ENCODE measurements at regions not wholly inside any gene's neighbourhood (a gene's known extent, or its start where the extent isn't known, plus 50 kb on each side); places are given as distances from the start of the nearest gene placed in this dataset.

GRCh38 chr3:145906755-145907154, 254.2 kb downstream of the PLOD2 start:
- Histone ChIP-seq H3K14ac (ENCODE audit: insufficient read depth, low read length) (no peak overlapping the region), H3K23ac (ENCODE audit: insufficient read length, low read depth, low read length) (no peak overlapping the region), H3K9ac (ENCODE audit: extremely low read depth, insufficient read length, low read length) (no peak overlapping the region), H2BK12ac (ENCODE audit: insufficient read length, low read depth, low read length) (no peak overlapping the region), H2BK15ac (ENCODE audit: low read depth, low read length) (no peak overlapping the region), H4K20me1 (ENCODE audit: control insufficient read depth, insufficient read depth, insufficient read length) (no peaks in the 10 kb centered on the region), H3K18ac (ENCODE audit: insufficient read length, low read depth, low read length) (no peak overlapping the region), H3T11ph (ENCODE audit: low read length) (no peak overlapping the region), H4K5ac (ENCODE audit: insufficient read length, low read depth, low read length) (no peak overlapping the region), H3K56ac (ENCODE audit: insufficient read length, low read depth, low read length) (no peak overlapping the region), H2AFZ (ENCODE audit: low read length) (no peak overlapping the region), H3K9me3 (ENCODE audit: control insufficient read depth, low read depth, low read length) (no peaks in the 10 kb centered on the region), H3K27ac (ENCODE audit: insufficient read length, low read depth, low read length) (no peak overlapping the region), H3K79me2 (ENCODE audit: insufficient read depth, low read length) (no peaks in the 10 kb centered on the region), H3K4me1 (ENCODE audit: insufficient read depth, low read length) (no peaks in the 10 kb centered on the region; the same call in 1 of the 2 replicates), H2BK120ac (ENCODE audit: low read depth, low read length, poor library complexity, severe bottlenecking) (no peak overlapping the region), H2BK20ac (ENCODE audit: low read depth, low read length, poor library complexity, severe bottlenecking) (no peak overlapping the region), H4K91ac (ENCODE audit: insufficient read length, low read depth, low read length) (no peak overlapping the region), H3K27me3 (ENCODE audit: insufficient read depth, low read length) (no peaks in the 10 kb centered on the region), H4K8ac (replicated peaks; ENCODE audit: insufficient read length, low read depth, low read length) (no peak overlapping the region), H3K4me2 (ENCODE audit: insufficient read depth, insufficient read length, low read length) (no peak overlapping the region), H2AK5ac (ENCODE audit: insufficient read length, low read length) (no peak overlapping the region), H3K23me2 (ENCODE audit: insufficient read length, low read depth, low read length, poor library complexity, severe bottlenecking) (no peaks in the 10 kb centered on the region), H3K4ac (ENCODE audit: low read depth, low read length) (no peak overlapping the region), H3K79me1 (ENCODE audit: insufficient read depth, low read depth, low read length, poor library complexity, severe bottlenecking) (no peaks in the 10 kb centered on the region), H2BK5ac (ENCODE audit: insufficient read length, low read length) (no peak overlapping the region)
- WGBS (ENCODE audit: extremely low coverage, insufficient read length, low lambda C conversion rate) = no CpG with 5 or more reads among the region's 2 CpGs
- H3K4me3 Mint-ChIP-seq = no peak overlapping the region
- no peaks in the 10 kb centered on the region; a peak in 1 of 5 replicates for H3K9me3 Mint-ChIP-seq
- H3K4me1 Mint-ChIP-seq = peaks cover 6% of the 10 kb centered on the region in 2 experiments; a peak in 3 of 4 replicates
- H3K27ac Mint-ChIP-seq = no peak overlapping the region
- no peak for DNase-seq
- H3K27me3 Mint-ChIP-seq (ENCODE audit: low read depth) = no peaks in the 10 kb centered on the region
- TF ChIP-seq CTCF (conservative IDR thresholded peaks at IDR 0.05) = no peak
- H3K36me3 Mint-ChIP-seq (ENCODE audit: insufficient read depth in 1 of 3, low read depth in 3 of 3) = no peaks in the 10 kb centered on the region

Measured in H9 (cell line).